ENCODE measurements at regions not wholly inside any gene's neighbourhood (a gene's known extent, or its start where the extent isn't known, plus 50 kb on each side); places are given as distances from the start of the nearest gene placed in this dataset.

DNA sequence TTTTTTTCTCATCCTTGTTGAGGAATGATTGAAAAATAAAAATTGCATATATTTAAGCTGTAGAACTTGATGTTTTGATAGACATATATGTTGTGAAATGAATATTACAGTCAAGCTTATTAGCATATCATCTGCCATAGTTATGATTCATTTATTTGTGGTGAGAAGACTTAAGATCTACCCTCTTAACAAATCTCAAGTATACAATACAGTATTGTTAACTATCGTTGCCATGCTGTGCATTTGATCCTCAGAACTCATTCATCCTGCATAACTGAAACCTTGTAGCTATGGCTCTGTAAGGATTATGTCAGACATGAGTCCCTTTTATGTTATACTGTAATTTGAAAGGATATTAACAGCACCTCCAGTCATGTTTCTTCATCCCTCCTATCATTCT lies 2045.3 kb downstream of the ARAP2 start:
- Histone ChIP-seq H3K27ac (no peak overlapping the region), H3K4me2 (no peak overlapping the region), H3K4me3 (no peak overlapping the region), H3K9me3 (no peaks in the 10 kb centered on the region), H3K4me1 (0 out of 3 replicates have a peak, but pooled peaks cover 2% of the 10 kb centered on the region)
- FAIRE-seq = no peak
- no peak for DNase-seq (ENCODE audit: low read depth in 1 of 2, low spot score in 1 of 2)
- CTCF ChIA-PET = no interaction called here
- POLR2A ChIA-PET = no interaction called here
- TF ChIP-seq EP300 (IDR thresholded peaks at IDR 0.05) (no peak), ZC3H11A (IDR thresholded peaks at IDR 0.05) (no peak), CEBPB (IDR thresholded peaks at IDR 0.05) (no peak), RNF2 (IDR thresholded peaks at IDR 0.05; ENCODE audit: borderline replicate concordance, low read depth) (no peak), FOSL2 (IDR thresholded peaks at IDR 0.05) (no peak), FOSL2 (CRISPR knock-in tag; IDR thresholded peaks at IDR 0.05) (no peak), PHF8 (IDR thresholded peaks at IDR 0.05; ENCODE audit: borderline replicate concordance, low read depth) (no peak), TP53 (CRISPR knock-in tag; IDR thresholded peaks at IDR 0.05) (no peak), TFCP2L1 (CRISPR knock-in tag; IDR thresholded peaks at IDR 0.05) (no peak), NPAS2 (CRISPR knock-in tag; IDR thresholded peaks at IDR 0.05; ENCODE audit: borderline replicate concordance) (no peak)
- no peak for ATAC-seq
- WGBS (ENCODE audit: missing lambda C conversion rate) = 40% methylated on average over 1 of the region's 1 CpG

DNA sequence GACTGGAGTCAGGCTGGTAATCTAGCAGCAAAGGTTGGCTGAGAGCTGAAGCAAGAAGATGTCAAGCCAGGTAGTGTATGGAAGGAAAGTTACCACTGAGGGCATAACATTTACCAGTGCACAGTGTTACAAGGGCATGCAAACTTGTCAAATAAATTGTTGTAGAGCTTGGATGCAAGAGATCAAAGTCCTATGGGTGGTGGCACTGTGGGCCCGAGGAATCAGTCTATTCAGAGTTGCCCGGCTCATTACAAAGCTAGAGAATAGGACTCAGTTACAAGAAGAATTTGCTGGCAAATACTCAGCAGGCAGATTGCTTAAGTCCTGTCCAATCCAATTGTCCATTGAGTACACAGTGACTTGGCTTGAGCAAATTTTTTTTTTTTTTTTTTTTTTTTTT lies 2043.8 kb downstream of the ARAP2 start:
- POLR2A ChIA-PET = no interaction called here
- WGBS (ENCODE audit: missing lambda C conversion rate) = 52% methylated on average over 2 of the region's 2 CpGs
- ATAC-seq (no peak), FAIRE-seq (no peak), DNase-seq (ENCODE audit: low read depth in 1 of 2, low spot score in 1 of 2) (peak in 1 of 2 experiments; percentile 8)
- no peak for TF ChIP-seq ZFP36 (IDR thresholded peaks at IDR 0.05; ENCODE audit: borderline replicate concordance, partially characterized antibody)
- no peak for TF ChIP-seq NR3C1 (IDR thresholded peaks at IDR 0.05)
- no peak for TF ChIP-seq CBX8 (IDR thresholded peaks at IDR 0.05)
- TF ChIP-seq, protein P1, sequence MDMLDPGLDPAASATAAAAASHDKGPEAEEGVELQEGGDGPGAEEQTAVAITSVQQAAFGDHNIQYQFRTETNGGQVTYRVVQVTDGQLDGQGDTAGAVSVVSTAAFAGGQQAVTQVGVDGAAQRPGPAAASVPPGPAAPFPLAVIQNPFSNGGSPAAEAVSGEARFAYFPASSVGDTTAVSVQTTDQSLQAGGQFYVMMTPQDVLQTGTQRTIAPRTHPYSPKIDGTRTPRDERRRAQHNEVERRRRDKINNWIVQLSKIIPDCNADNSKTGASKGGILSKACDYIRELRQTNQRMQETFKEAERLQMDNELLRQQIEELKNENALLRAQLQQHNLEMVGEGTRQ (IDR thresholded peaks at IDR 0.05) = no peak
- TF ChIP-seq, protein P2, sequence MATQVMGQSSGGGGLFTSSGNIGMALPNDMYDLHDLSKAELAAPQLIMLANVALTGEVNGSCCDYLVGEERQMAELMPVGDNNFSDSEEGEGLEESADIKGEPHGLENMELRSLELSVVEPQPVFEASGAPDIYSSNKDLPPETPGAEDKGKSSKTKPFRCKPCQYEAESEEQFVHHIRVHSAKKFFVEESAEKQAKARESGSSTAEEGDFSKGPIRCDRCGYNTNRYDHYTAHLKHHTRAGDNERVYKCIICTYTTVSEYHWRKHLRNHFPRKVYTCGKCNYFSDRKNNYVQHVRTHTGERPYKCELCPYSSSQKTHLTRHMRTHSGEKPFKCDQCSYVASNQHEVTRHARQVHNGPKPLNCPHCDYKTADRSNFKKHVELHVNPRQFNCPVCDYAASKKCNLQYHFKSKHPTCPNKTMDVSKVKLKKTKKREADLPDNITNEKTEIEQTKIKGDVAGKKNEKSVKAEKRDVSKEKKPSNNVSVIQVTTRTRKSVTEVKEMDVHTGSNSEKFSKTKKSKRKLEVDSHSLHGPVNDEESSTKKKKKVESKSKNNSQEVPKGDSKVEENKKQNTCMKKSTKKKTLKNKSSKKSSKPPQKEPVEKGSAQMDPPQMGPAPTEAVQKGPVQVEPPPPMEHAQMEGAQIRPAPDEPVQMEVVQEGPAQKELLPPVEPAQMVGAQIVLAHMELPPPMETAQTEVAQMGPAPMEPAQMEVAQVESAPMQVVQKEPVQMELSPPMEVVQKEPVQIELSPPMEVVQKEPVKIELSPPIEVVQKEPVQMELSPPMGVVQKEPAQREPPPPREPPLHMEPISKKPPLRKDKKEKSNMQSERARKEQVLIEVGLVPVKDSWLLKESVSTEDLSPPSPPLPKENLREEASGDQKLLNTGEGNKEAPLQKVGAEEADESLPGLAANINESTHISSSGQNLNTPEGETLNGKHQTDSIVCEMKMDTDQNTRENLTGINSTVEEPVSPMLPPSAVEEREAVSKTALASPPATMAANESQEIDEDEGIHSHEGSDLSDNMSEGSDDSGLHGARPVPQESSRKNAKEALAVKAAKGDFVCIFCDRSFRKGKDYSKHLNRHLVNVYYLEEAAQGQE (IDR thresholded peaks at IDR 0.05) = no peak
- TF ChIP-seq, protein P3, sequence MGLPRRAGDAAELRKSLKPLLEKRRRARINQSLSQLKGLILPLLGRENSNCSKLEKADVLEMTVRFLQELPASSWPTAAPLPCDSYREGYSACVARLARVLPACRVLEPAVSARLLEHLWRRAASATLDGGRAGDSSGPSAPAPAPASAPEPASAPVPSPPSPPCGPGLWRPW (IDR thresholded peaks at IDR 0.05) = no peak
- no peak for TF ChIP-seq ZSCAN20 (CRISPR knock-in tag; IDR thresholded peaks at IDR 0.05)
- TF ChIP-seq EHMT2 (IDR thresholded peaks at IDR 0.05; ENCODE audit: low read depth) = no peak
- TF ChIP-seq, protein P4, sequence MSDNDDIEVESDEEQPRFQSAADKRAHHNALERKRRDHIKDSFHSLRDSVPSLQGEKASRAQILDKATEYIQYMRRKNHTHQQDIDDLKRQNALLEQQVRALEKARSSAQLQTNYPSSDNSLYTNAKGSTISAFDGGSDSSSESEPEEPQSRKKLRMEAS (IDR thresholded peaks at IDR 0.05) = no peak
- no peak for TF ChIP-seq RNF2 (IDR thresholded peaks at IDR 0.05; ENCODE audit: borderline replicate concordance, low read depth)
- no peak for TF ChIP-seq HEYL (CRISPR knock-in tag; IDR thresholded peaks at IDR 0.05)
- no peak for TF ChIP-seq FOSL2 (IDR thresholded peaks at IDR 0.05)
- TF ChIP-seq FOSL2 (CRISPR knock-in tag; IDR thresholded peaks at IDR 0.05) = no peak
- no peak overlapping the region for H3K4me3 ChIP-seq
- no peak overlapping the region for H3K4me2 ChIP-seq
- H3K4me1 ChIP-seq = no peaks in the 10 kb centered on the region
- no peak overlapping the region for H3K27ac ChIP-seq
- no peaks in the 10 kb centered on the region for H3K9me3 ChIP-seq
- CTCF ChIA-PET = no interaction called here

DNA sequence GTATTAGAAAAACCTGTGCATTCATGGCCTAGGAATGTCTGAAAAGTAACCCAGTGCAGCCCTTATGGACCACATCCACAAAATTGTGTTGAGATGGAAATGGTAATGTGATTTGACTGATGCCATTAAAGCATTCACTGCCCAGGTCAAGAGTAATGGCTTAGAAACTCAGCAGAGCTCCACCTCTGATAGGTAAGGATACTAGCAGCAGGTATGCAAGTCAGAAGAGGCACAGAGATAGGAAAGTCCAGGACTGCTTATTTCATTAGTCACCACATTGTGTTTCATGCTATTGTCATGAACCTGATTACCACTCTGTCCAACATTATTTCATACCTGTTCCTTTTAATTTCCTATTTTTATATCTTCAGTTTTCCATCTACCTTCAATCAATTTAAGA lies 2042.2 kb downstream of the ARAP2 start:
- H3K9me3 ChIP-seq = 0 out of 3 replicates have a peak, but pooled peaks cover 3% of the 10 kb centered on the region
- no peak overlapping the region for H3K27ac ChIP-seq
- H3K4me3 ChIP-seq = no peak overlapping the region
- H3K4me2 ChIP-seq = no peak overlapping the region
- no peak for FAIRE-seq
- no peaks in the 10 kb centered on the region for H3K4me1 ChIP-seq
- ChIA-PET POLR2A (no interaction called here), CTCF (no interaction called here)
- no peak for DNase-seq (ENCODE audit: low read depth in 1 of 2, low spot score in 1 of 2)
- no peak for ATAC-seq
- TF ChIP-seq ESRRA (IDR thresholded peaks at IDR 0.05; ENCODE audit: borderline replicate concordance, low read length) = no peak
- no peak for TF ChIP-seq RARB (CRISPR knock-in tag; IDR thresholded peaks at IDR 0.05)
- no peak for TF ChIP-seq KDM1A (IDR thresholded peaks at IDR 0.05; ENCODE audit: low read depth)
- TF ChIP-seq NFE2L2 (conservative IDR thresholded peaks at IDR 0.05; ENCODE audit: low read length) = no peak
- TF ChIP-seq, protein P5, sequence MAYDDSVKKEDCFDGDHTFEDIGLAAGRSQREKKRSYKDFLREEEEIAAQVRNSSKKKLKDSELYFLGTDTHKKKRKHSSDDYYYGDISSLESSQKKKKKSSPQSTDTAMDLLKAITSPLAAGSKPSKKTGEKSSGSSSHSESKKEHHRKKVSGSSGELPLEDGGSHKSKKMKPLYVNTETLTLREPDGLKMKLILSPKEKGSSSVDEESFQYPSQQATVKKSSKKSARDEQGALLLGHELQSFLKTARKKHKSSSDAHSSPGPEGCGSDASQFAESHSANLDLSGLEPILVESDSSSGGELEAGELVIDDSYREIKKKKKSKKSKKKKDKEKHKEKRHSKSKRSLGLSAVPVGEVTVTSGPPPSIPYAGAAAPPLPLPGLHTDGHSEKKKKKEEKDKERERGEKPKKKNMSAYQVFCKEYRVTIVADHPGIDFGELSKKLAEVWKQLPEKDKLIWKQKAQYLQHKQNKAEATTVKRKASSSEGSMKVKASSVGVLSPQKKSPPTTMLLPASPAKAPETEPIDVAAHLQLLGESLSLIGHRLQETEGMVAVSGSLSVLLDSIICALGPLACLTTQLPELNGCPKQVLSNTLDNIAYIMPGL (CRISPR knock-in tag; IDR thresholded peaks at IDR 0.05; ENCODE audit: borderline replicate concordance) = no peak
- no peak for TF ChIP-seq RNF2 (IDR thresholded peaks at IDR 0.05; ENCODE audit: borderline replicate concordance, low read depth)
- no peak for TF ChIP-seq JUNB (IDR thresholded peaks at IDR 0.05)
- no peak for TF ChIP-seq POLR2A (IDR thresholded peaks at IDR 0.05; ENCODE audit: low read length)
- no peak for TF ChIP-seq RCOR1 (IDR thresholded peaks at IDR 0.05; ENCODE audit: low read depth, low read length)
- TF ChIP-seq BHLHE40 (IDR thresholded peaks at IDR 0.05; ENCODE audit: low read depth, low read length) = no peak
- TF ChIP-seq CBX2 (IDR thresholded peaks at IDR 0.05; ENCODE audit: borderline replicate concordance, low read depth) = no peak
- TF ChIP-seq, protein P1 (IDR thresholded peaks at IDR 0.05) = no peak
- no peak for TF ChIP-seq ZNF302 (CRISPR knock-in tag; IDR thresholded peaks at IDR 0.05)
